Skin of body (tissue), 1 donor: ENCODE measurements at regions not wholly inside any gene's neighbourhood (a gene's known extent, or its start where the extent isn't known, plus 50 kb on each side); places are given as distances from the start of the nearest gene placed in this dataset.
"Not testable (repeated sequence)": the region's sequence is repeated elsewhere in the genome, so short reads cannot be mapped to it uniquely, and the experiment has no call there.

Experiments used
- DNase-seq: peaks from one replicate; lab custom pipeline; 2025; lab: John Stamatoyannopoulos, UW

GRCh38 chr2:7523481-7524120 lies 606.4 kb downstream of the RNF144A start:
- peak; percentile 17 for DNase-seq

GRCh38 chr2:7524195-7524594 lies 607.0 kb downstream of the RNF144A start:
- DNase-seq: no peak

GRCh38 chr2:7525746-7526145 lies 608.5 kb downstream of the RNF144A start:
- DNase-seq: no peak

GRCh38 chr2:7527165-7527722 lies 610.0 kb downstream of the RNF144A start:
- no peak for DNase-seq

- DNase-seq: no peak
Measured at GRCh38 chr2:7530001-7530400, 612.8 kb downstream of the RNF144A start.

- no peak for DNase-seq
Measured at GRCh38 chr2:7539077-7539476, 621.9 kb downstream of the RNF144A start.

GRCh38 chr2:7539760-7540159 lies 622.5 kb downstream of the RNF144A start:
- no peak for DNase-seq

GRCh38 chr2:7552825-7553570 lies 635.8 kb downstream of the RNF144A start:
- no peak for DNase-seq

- no peak for DNase-seq
Measured at GRCh38 chr2:7555260-7555659, 638.0 kb downstream of the RNF144A start.

GRCh38 chr2:7557376-7557775 lies 640.2 kb downstream of the RNF144A start:
- no peak for DNase-seq

GRCh38 chr2:7559791-7560190 lies 642.6 kb downstream of the RNF144A start:
- DNase-seq: no peak

GRCh38 chr2:7566382-7566881 lies 649.2 kb downstream of the RNF144A start:
- no peak for DNase-seq

GRCh38 chr2:7567116-7567515 lies 649.9 kb downstream of the RNF144A start:
- DNase-seq: not testable (repeated sequence)

GRCh38 chr2:7567646-7568045 lies 650.4 kb downstream of the RNF144A start:
- DNase-seq: no peak

- no peak for DNase-seq
Measured at GRCh38 chr2:7570247-7570646, 653.0 kb downstream of the RNF144A start.

GRCh38 chr2:7571701-7572100 lies 654.5 kb downstream of the RNF144A start:
- no peak for DNase-seq

- no peak for DNase-seq
Measured at GRCh38 chr2:7572450-7572849, 655.2 kb downstream of the RNF144A start.

GRCh38 chr2:7573166-7573825 lies 656.1 kb downstream of the RNF144A start:
- no peak for DNase-seq

- DNase-seq: no peak
Measured at GRCh38 chr2:7574385-7574784, 657.2 kb downstream of the RNF144A start.

GRCh38 chr2:7577769-7578168 lies 660.6 kb downstream of the RNF144A start:
- no peak for DNase-seq

GRCh38 chr2:7584017-7584416 lies 666.8 kb downstream of the RNF144A start:
- no peak for DNase-seq

GRCh38 chr2:7586898-7587297 lies 669.7 kb downstream of the RNF144A start:
- no peak for DNase-seq
